GM21423 (cell line): ENCODE measurements at regions not wholly inside any gene's neighbourhood (a gene's known extent, or its start where the extent isn't known, plus 50 kb on each side); places are given as distances from the start of the nearest gene placed in this dataset.
"Not testable (repeated sequence)": the region's sequence is repeated elsewhere in the genome, so short reads cannot be mapped to it uniquely, and the experiment has no call there.

ENCODE experiments used
- ATAC-seq: cut with Tn5 transposase; IDR thresholded peaks from one replicate; pipeline ENCODE4 v1.9.1; 2021; ENCODE audit warnings: mild to moderate bottlenecking, moderate library complexity; ENCODE audit not compliant: unreplicated experiment

- not testable (repeated sequence) for ATAC-seq
Measured at GRCh38 chr3:34909679-34910078, 729.6 kb upstream of the ARPP21 start.

GRCh38 chr3:34919025-34919424 lies 720.3 kb upstream of the ARPP21 start:
- no peak for ATAC-seq

GRCh38 chr3:34920806-34921205 lies 718.5 kb upstream of the ARPP21 start:
- ATAC-seq: no peak

GRCh38 chr3:34924961-34925360 lies 714.4 kb upstream of the ARPP21 start:
- no peak for ATAC-seq

- no peak for ATAC-seq
Measured at GRCh38 chr3:34925851-34926250, 713.5 kb upstream of the ARPP21 start.

GRCh38 chr3:34929036-34929435 lies 710.3 kb upstream of the ARPP21 start:
- ATAC-seq: no peak

GRCh38 chr3:34934660-34935059 lies 704.7 kb upstream of the ARPP21 start:
- no peak for ATAC-seq

- no peak for ATAC-seq
Measured at GRCh38 chr3:34938784-34939183, 700.5 kb upstream of the ARPP21 start.

- no peak for ATAC-seq
Measured at GRCh38 chr3:34942256-34942655, 697.1 kb upstream of the ARPP21 start.

- ATAC-seq: no peak
Measured at GRCh38 chr3:34947834-34948233, 691.5 kb upstream of the ARPP21 start.

- ATAC-seq: no peak
Measured at GRCh38 chr3:34948517-34948916, 690.8 kb upstream of the ARPP21 start.

- no peak for ATAC-seq
Measured at GRCh38 chr3:34955680-34956079, 683.6 kb upstream of the ARPP21 start.

- ATAC-seq: no peak
Measured at GRCh38 chr3:34956511-34956910, 682.8 kb upstream of the ARPP21 start.

GRCh38 chr3:34957677-34958076 lies 681.6 kb upstream of the ARPP21 start:
- no peak for ATAC-seq

- no peak for ATAC-seq
Measured at GRCh38 chr3:34969513-34969912, 669.8 kb upstream of the ARPP21 start.

- ATAC-seq: no peak
Measured at GRCh38 chr3:34972481-34972880, 666.8 kb upstream of the ARPP21 start.

GRCh38 chr3:34973586-34973985 lies 665.7 kb upstream of the ARPP21 start:
- ATAC-seq: no peak

- no peak for ATAC-seq
Measured at GRCh38 chr3:34983631-34984030, 655.7 kb upstream of the ARPP21 start.

- no peak for ATAC-seq
Measured at GRCh38 chr3:34988296-34988695, 651.0 kb upstream of the ARPP21 start.

GRCh38 chr3:34995796-34996430 lies 643.4 kb upstream of the ARPP21 start:
- no peak for ATAC-seq

GRCh38 chr3:34998902-34999301 lies 640.4 kb upstream of the ARPP21 start:
- ATAC-seq: no peak

- no peak for ATAC-seq
Measured at GRCh38 chr3:35012214-35012613, 627.1 kb upstream of the ARPP21 start.

GRCh38 chr3:35028157-35028556 lies 611.2 kb upstream of the ARPP21 start:
- ATAC-seq: no peak
